GM21381 (cell line): ENCODE measurements at regions not wholly inside any gene's neighbourhood (a gene's known extent, or its start where the extent isn't known, plus 50 kb on each side); places are given as distances from the start of the nearest gene placed in this dataset.

Experiments
- ATAC-seq: cut with Tn5 transposase; IDR thresholded peaks from one replicate; pipeline ENCODE4 v1.9.1; 2021; ENCODE audit warnings: mild to moderate bottlenecking, moderate library complexity; ENCODE audit not compliant: unreplicated experiment

- no peak for ATAC-seq
Observed at GRCh38 chr14:34069854-34070582, 119.1 kb upstream of the EGLN3 start.

GRCh38 chr14:34067587-34067986, 116.7 kb upstream of the EGLN3 start:
- no peak for ATAC-seq

GRCh38 chr14:34065690-34066391, 115.0 kb upstream of the EGLN3 start:
- ATAC-seq: no peak

DNA sequence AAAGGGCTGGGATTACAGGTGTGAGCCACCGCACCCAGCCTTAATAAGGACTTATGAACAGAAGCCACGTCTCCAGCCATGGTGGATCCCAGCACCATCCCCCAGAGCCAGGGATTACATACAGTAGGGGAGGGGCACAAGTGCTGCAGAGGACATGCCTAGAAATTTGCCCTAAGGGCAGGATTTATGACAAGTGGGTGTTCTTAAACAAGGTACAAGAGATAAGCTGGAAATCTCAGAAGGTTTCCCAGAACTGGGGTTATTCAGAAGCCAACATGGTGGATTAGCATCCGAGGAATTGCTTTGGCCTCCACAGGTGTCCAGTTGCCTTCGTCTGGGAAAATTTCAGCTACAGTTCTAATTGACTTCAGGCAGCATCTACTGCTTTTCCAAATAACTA, 114.4 kb upstream of the EGLN3 start:
- no peak for ATAC-seq

DNA sequence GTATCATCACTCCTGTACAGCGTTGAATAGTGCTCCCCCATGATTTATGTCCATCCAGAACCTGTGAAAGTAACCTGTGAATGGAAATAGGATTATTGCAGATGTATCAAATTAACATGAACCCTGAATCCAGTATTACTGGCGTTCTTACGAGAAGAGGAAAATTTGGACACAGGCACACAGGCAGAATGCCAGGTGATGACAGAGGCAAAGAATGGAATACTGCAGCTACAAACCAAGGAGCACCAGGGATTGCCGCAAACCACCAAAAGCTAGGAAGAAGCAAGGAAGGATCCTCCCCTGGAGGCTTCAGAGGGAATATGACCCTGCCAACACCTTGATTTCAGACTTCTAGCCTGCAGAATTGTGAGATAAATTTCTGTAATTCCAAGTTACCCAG, 113.5 kb upstream of the EGLN3 start:
- no peak for ATAC-seq

DNA sequence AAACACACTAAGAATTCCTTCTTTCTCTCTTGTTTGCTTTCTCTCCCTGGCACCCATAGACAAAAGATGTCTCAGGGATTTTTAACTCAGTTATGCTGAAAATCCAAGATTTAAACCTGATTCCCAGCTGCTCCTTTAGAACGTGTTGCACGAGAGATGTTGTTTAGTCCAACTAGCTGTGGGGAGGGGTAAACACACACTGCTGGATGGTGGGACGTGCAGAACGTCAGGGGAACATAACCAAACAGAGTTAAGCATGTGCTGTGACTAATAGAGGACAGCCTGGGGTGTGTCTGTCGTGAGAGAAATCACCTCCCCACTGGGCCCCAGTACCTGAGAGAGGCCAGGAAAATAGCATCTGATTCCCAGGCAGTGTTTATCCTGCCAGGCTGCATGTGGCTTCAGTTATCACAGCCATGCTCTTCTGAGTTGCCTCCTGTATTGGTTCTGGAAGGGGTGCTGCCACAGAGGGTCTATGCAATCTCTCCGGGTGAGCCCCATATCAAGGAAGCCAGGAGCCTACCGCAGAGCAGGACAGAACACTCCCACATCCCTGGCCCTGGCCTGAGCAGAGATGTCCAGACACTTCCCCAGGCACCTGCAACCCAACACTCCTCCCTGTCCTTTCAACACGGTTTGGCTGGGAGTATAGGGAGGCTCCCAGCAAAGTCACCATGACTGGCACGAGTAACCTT, 112.7 kb upstream of the EGLN3 start:
- no peak for ATAC-seq

- no peak for ATAC-seq
Observed at GRCh38 chr14:34063042-34063441, 112.2 kb upstream of the EGLN3 start.

GRCh38 chr14:34062353-34062973, 111.6 kb upstream of the EGLN3 start:
- ATAC-seq: no peak

GRCh38 chr14:34060651-34060999, 109.8 kb upstream of the EGLN3 start:
- ATAC-seq: peak; percentile 10

DNA sequence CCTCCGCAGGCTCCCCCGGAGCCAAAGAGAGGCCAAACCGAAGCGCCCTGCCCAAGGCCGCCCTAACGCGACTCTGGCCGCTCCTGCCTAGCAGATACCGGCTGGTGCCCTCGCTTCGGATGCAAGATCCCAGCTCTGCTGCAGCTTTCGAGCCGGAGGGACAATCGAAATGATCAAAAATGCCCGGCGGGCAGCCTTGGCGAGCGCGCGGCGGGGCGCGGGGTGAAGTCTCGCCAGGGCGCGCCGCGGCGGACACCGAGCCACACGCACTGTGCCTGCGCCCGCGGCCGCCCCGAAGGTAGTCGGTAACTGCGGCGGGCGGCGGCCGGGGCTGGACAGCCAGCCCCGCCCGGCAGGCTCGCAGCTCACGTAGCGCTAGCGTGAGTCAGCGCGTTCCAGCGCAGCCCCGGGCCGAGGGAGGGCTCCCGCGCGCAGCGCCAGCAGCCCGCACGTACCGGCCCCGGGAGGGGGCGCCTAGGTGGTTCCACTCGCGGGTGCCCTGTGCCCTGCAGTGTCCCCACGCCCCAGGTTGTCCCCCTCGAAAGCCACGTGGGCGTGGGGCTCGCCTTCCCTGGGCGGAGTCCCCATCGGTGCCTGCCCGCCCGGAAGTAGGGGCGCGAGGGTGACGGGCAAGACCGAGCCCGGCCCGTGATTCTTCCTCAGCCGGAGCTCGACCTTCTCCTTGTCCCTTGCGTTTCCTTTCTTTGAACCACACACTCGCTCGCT, 109.2 kb upstream of the EGLN3 start:
- peak; percentile 71 for ATAC-seq

DNA sequence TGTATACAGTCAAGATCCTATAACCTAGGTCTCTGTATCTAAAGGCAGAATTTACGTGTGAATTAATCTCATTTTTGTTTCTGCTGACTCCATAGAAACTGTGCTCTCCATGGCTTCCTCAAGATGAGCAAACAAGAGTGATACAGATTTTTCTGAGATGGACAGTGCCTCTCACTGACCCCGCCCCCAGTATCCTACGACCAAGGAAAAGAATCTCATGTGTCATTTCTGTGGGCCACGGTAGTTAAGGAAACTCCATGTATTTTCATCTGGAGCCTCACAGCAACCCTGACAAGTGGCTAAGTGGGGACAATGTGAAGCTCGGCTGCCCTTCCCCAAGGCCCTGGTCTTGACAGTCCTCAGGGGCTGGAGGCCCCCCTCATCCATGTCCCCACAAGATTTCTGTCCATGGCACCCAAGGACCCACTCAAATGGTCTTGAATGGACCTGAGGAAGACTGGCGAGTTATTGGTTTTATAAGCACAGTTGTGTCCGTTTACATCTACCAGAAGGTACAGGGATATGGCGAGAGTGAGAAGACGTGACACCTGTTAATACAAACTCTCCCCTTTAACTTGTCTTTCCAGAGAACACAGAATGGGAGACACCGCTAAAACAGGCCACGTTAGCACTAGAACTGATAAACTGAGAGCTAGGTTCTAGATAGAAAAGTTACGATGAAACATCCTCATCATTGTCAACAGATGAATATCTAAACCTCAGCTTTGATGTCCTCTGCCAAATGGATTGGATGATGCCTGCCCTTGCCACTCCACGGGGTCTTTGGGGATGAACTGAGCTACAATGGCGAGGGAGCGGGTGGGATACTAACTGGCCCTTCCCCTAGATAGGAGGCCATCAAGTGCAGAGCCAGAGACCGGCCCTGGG, 108.4 kb upstream of the EGLN3 start:
- no peak for ATAC-seq

DNA sequence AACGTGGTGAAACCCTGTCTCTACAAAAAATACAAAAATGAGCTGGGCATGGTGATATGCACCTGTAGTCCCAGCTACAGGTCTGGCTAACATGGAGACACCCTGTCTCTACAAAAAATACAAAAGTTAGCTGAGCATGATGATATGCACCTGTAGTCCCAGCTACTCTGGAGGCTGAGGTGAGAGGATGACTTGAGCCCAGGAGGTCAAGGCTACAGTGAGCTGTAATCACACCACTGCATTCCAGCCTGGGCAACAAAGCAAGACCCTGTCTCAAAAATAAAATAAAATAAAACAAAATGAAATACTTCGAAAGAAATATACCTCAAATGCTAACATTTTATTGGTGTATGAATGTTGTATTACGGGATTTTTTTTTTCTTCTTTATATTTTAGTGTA, 107.6 kb upstream of the EGLN3 start:
- no peak for ATAC-seq

DNA sequence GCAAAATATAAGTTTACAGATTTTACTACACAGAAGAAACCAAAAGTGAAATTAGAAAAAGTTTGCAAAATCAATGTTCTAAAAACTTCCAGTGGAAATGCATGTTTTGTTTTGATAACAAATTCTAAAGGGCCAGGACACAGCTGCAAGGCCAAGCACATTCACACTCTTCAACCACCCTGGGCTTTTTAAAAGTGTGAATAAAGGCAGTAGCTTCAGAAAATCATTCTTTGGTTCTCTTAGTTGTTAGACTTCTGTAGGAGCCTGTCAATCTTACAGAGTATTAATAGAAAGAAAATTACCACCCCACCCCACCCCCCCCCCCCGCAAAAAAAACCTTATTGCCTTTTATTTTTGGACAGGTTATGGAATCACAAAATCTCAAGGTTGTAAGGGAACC, 105.2 kb upstream of the EGLN3 start:
- no peak for ATAC-seq

- ATAC-seq: no peak
Observed at GRCh38 chr14:34055157-34055950, 104.5 kb upstream of the EGLN3 start.

DNA sequence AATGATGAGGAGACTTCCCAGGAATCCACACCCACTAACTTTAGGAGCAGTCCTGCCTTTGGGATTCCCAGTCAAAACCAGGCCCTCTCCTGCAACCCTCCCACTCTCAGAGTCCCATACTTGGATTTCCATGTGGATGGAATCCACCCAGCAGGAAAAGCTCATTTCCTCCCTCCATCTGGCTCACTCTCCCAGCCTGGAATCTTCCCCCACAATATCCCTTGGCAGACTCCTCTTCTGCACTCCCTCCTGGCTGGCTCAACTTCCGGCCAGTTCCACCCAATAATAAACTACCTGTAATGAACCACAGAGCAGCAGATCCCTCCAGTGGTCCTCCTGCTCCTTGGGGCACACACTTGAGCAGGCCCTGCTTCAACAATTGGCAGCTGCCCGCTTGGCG, 102.8 kb upstream of the EGLN3 start:
- no peak for ATAC-seq

DNA sequence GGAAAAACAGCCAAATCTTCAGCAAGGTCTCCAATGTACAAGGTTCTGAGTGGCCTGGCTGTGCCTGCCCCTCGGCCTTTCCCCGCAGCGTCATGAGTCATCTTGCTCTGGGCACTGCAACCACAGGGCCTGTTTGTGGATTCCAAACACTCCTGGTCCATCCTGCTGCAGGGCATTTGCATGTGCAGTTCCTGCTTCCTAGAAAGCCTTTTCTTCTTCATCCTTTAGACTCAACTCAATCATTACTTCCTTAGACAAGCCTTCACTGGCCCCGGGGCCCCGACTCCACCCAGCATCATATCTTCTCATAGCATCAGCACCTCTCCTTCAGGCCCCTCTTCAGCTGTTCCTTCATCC, 101.8 kb upstream of the EGLN3 start:
- ATAC-seq: no peak

DNA sequence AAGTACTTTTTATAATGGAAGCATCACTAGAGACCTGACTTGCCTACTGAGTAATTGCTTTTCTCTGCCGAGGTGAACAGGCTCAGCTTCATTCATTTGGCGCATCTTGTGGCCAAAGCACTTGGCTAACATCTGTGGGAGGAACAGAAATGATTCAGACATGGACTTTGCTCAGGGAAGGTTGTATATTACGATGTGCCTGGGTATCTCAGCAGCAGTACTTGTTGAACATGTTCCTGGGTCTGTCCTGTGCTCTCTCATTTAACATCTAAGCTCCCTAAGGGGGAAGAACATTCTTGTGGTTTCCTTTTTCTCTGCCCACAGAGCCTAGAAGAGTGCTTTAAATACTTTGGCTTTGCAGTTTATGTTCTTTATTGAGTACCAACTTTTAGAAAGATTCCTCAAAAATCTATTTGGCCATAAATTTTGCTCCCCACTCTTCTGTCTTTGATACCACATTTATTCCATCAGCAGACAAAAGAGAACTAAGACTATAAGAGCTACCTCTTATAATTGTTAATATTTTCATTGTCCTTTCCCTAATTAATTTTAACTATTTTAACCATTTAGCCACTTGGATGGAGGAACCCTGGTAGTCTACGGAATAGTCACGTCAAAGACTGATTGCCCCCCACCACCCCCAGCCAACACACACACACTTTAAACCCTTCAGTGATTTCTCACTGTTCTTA, 101.2 kb upstream of the EGLN3 start:
- ATAC-seq: peak; percentile 48

GRCh38 chr14:34050606-34051005, 99.7 kb upstream of the EGLN3 start:
- no peak for ATAC-seq

DNA sequence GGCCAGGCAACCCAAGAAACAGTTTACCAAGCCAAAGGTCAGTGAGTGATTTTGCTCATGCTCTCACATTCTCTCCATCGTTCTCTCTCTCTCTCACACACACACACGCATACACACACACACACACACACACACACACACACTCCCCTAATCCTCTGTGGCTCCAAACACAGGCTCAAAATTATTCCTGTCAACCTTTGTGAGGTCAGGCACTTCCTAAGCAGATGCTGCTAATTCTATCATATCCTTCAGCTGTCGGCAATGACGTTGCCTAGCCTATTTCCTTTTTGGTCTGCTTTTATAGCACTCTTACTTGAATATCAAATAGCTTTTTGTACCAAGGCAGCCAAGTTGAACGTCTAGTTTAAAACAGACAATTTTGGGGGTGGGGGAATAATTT, 98.9 kb upstream of the EGLN3 start:
- ATAC-seq: no peak
